ENCODE measurements at regions not wholly inside any gene's neighbourhood (a gene's known extent, or its start where the extent isn't known, plus 50 kb on each side); places are given as distances from the start of the nearest gene placed in this dataset.

GRCh38 chr13:106377341-106377740 is 158.1 kb downstream of the EFNB2 start:
- TF ChIP-seq CTCF (IDR thresholded peaks at IDR 0.05), result no peak
- TF ChIP-seq POLR2A (IDR thresholded peaks at IDR 0.05), result no peak

All from right lobe of liver (tissue), 4 donors.